Peyer's patch (tissue), 4 donors: ENCODE measurements at regions not wholly inside any gene's neighbourhood (a gene's known extent, or its start where the extent isn't known, plus 50 kb on each side); places are given as distances from the start of the nearest gene placed in this dataset.

Experiments used
- POLR2A ChIP-seq, 2 donors: fragments of 450-650 bp; IDR thresholded peaks; one replicate each; pipeline ENCODE4 v1.5.1; 2017; ENCODE audit warnings: antibody characterized with exemption in 2 of 2, mild to moderate bottlenecking in 2 of 2, moderate library complexity in 2 of 2
- TF ChIP-seq, protein P1 (sequence below), 6 experiments: fragments of 450-650 bp in 4 of 6; fragments of 200-600 bp in 2 of 6; sonication (generic) in 1 of 6; IDR thresholded peaks; one replicate each; pipeline ENCODE4 v1.5.1; 2017 to 2019; ENCODE audit warnings: antibody characterized with exemption in 6 of 6, mild to moderate bottlenecking in 3 of 6, moderate library complexity in 1 of 6

DNA sequence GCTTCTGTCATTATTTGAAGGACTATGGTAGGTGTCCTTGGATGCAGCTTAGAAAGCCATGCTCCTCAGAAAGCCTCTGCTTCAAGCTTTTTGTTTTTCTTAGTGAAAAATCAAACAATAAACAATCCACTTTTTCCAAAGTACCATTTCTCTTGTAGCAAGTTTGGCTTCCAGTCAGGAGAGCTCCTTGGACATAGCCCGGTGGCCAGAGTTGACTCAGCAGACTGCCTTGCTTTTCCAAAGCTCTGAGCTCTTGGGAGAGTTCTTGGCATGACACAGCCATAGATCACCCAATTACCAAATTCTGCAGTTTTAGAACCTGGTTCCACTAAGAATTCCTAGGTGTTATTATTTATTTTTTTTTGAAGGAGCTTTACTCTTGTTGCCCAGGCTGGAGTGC is 189.4 kb upstream of the MTPN start:
- TF ChIP-seq, protein P1, sequence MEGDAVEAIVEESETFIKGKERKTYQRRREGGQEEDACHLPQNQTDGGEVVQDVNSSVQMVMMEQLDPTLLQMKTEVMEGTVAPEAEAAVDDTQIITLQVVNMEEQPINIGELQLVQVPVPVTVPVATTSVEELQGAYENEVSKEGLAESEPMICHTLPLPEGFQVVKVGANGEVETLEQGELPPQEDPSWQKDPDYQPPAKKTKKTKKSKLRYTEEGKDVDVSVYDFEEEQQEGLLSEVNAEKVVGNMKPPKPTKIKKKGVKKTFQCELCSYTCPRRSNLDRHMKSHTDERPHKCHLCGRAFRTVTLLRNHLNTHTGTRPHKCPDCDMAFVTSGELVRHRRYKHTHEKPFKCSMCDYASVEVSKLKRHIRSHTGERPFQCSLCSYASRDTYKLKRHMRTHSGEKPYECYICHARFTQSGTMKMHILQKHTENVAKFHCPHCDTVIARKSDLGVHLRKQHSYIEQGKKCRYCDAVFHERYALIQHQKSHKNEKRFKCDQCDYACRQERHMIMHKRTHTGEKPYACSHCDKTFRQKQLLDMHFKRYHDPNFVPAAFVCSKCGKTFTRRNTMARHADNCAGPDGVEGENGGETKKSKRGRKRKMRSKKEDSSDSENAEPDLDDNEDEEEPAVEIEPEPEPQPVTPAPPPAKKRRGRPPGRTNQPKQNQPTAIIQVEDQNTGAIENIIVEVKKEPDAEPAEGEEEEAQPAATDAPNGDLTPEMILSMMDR (IDR thresholded peaks at IDR 0.05): no peak
- no peak for TF ChIP-seq POLR2A (IDR thresholded peaks at IDR 0.05)
